NCI-H526 (cell line): ENCODE measurements at regions not wholly inside any gene's neighbourhood (a gene's known extent, or its start where the extent isn't known, plus 50 kb on each side); places are given as distances from the start of the nearest gene placed in this dataset.
"Not testable (repeated sequence)": the region's sequence is repeated elsewhere in the genome, so short reads cannot be mapped to it uniquely, and the experiment has no call there.

Experiments used
- DNase-seq, 2 experiments: peaks; one replicate each; lab custom pipeline; 2025; lab: John Stamatoyannopoulos, UW

GRCh38 chr1:88296227-88296626, 387.8 kb upstream of the PKN2 start:
- DNase-seq = no peak

GRCh38 chr1:88296642-88297041, 387.4 kb upstream of the PKN2 start:
- no peak for DNase-seq

- DNase-seq = no peak
These were observed 385.6 kb upstream of the PKN2 start for GRCh38 chr1:88298506-88298905.

- DNase-seq = no peak
These were observed 383.3 kb upstream of the PKN2 start for GRCh38 chr1:88300752-88301263.

- DNase-seq = peak; percentile 14 to 57
These were observed 381.1 kb upstream of the PKN2 start for GRCh38 chr1:88302843-88303486.

DNA sequence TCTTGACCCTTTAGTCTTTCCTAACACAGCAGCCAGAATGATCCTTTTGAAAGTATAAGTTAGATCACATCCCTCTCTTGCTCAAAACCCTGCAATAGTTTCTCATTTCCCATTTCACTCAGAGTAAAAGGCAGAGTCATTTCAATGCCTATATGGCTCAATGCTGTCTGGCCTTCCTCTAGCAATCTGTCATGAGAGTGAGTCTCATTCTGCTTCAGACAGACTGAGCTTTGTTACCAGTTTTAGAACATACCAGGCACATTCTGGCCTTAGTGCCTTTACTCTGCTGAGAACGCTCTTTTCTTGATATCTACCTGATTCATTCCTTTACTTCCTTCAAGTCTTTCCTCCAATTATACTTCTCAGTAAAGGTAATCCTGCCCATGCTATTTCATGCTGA, 372.8 kb upstream of the PKN2 start:
- DNase-seq = no peak

GRCh38 chr1:88311907-88312306, 372.2 kb upstream of the PKN2 start:
- DNase-seq = no peak

GRCh38 chr1:88317396-88317795, 366.7 kb upstream of the PKN2 start:
- no peak for DNase-seq

- no peak for DNase-seq
These were observed 365.3 kb upstream of the PKN2 start for GRCh38 chr1:88318740-88319139.

GRCh38 chr1:88320291-88320690, 363.8 kb upstream of the PKN2 start:
- peak; percentile 7 to 33 for DNase-seq

- no peak for DNase-seq
These were observed 362.4 kb upstream of the PKN2 start for GRCh38 chr1:88321706-88322105.

DNA sequence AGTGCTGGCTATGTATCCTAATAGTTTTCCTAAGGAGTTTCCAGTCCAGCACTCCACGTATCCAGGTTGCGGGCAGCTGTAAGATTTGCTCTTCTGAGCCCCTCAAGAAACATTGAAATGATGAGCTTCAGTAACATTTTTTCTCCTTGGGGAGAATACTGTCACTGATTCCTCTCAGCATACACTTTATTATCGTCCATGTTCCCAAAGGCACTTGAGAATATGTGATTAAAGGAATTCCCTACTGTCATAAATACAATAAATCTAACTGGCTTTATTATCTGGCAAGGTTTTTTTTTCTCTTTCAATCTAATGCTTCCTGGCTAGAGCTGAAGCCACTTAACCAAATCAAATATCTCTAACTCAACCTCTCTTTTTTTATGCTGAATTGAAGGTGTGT, 359.2 kb upstream of the PKN2 start:
- DNase-seq = no peak

DNA sequence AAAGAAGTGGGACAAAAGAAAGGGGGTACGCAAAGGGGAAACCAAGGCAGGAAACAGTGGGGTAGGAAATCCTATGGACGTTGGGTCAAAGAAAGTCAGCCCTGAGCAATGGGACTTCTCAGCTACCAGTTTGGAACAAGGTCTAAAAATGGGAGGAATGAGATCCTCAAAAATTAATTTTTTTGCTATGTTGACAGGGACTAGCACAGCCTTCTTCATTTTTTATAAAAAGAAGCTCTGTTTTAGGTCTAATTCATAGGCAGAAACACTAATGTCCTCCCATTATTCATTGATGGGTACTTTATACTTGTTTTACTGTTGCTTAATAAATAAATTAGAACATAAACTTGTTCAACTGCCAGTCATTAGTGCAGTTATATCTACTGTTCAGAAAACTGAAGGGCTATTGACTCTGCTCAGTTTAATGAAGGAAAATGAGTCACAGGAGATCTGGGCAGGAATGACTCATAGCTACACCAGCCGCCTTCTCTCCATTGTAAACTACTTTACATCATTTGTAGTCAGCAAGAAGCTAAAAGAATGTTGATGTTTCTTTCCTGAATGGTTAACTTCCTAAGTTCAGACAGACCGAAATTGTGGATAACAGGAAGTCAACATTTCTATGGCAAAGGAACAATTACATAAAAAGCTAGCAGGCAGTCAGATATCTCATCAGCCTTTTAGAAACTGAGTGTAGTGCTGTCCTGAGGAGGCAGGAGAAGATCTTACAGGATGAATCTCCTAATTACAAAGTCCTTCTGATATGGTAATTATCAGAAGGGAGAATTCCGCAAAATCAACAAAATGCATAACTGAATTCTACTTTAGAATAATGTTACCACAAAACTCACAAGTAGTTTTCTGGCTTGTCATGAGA, 356.4 kb upstream of the PKN2 start:
- DNase-seq = no peak

DNA sequence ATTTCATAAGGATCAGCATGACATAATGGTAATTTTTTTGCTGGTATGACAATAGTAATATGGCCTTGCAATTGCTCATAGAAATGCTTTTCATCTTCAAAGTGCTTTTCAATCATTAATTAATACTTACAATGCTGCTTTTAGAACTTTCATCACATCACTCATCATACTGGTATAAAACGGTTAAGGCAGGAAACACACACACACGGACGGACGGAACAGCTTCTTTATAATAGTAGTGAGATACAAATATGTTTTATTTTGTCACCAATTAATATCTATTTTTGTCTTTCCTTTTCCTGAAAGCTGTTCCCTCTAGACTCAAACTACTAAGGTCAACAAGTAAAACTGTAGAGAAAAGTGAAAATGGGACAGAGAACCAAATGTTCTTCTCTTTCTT, 353.9 kb upstream of the PKN2 start:
- no peak for DNase-seq

DNA sequence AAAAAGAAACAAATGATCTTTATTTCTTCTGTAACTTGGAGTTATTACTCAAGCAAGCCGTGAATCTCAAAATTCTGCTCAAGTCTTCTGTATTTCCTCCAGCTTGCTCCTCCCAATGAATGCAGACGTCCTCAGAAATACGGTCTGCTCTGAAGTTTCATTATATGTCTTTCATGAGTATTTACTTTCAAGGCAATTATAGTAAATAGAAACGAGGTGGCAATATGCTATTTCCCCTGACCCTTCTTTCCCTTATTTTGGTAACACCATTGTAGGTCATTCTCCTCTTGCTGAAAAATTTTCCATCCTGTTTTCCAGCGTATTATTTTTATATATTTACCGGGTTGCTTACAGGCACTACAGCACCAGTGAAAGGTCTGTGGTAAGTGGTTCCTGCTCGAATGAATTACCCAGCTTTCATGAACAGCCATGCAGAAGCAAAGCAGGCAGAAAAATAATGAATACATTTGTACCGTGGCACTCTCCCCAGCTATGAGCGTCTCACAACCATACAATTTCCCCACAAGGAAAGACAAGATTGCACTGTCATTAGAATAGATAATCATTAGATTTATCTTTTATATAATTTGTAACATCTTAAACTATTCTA, 350.9 kb upstream of the PKN2 start:
- no peak for DNase-seq

- DNase-seq = no peak
These were observed 342.6 kb upstream of the PKN2 start for GRCh38 chr1:88341447-88341846.

- not testable (repeated sequence) for DNase-seq
These were observed 342.0 kb upstream of the PKN2 start for GRCh38 chr1:88342081-88342480.

DNA sequence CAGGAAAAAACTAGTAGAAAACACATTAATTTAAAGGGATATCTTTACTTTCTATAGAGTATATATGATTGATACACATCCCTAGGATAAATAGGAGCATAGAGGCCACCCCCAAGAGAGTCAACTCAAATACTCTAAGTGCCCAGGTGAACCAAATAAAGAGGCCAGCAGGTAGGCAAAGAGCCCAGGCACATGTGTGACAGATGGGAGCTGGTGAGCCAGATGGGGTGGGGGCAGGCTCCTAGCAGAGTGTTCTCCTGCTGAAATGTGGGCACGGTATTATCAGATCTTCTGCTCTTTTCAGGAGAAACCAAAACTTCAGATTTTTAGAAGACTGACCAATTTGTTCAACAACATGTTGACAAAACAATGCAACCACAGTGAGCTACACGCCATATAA, 333.4 kb upstream of the PKN2 start:
- no peak for DNase-seq

GRCh38 chr1:88351960-88352359, 332.1 kb upstream of the PKN2 start:
- DNase-seq = no peak

DNA sequence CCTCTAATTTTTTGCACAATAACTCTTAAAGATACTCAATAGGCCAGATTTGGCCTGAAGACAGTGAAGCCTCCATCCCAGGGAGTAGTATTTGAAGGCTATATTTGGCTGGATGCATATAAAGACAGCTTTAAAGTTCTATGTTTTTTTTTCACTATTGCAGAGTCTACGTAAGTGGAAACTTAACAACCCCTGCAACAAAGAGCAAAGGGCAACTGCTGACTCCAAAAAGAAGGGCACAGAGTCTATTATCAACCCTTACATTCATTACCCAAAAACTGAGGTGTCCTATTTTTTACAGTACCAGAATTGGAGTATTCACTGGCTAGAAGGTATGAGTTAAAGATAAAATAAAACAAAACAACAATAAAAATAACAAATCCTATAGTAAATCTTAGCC, 329.8 kb upstream of the PKN2 start:
- DNase-seq = no peak

- DNase-seq = no peak
These were observed 326.3 kb upstream of the PKN2 start for GRCh38 chr1:88357729-88358128.

- DNase-seq = no peak
These were observed 312.5 kb upstream of the PKN2 start for GRCh38 chr1:88371436-88372023.

DNA sequence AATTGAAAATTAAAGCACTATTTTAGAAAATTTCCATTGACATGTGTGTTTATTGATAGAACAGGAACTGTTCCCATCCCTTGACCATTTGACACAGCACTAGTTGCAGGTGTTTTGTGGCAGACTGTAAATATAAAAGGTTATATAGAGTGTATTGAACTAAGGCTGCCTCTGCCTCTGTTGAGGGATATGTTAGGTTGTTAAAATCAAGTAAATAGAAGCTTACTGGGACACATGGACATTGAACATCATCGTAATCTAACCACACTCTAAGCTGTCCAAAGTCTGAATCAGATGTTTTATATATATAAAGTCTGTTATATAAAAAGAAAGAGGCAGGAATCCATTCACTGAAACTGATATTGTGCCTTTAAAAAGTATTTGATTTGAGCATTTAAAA, 308.1 kb upstream of the PKN2 start:
- no peak for DNase-seq
